ENCODE measurements at regions not wholly inside any gene's neighbourhood (a gene's known extent, or its start where the extent isn't known, plus 50 kb on each side); places are given as distances from the start of the nearest gene placed in this dataset.

- intact Hi-C loops (cut with micrococcal nuclease; ENCODE audit: unreplicated experiment), result no loop called here
- CTCF ChIA-PET, result no interaction called here
- POLR2A ChIA-PET, result no interaction called here
- Histone ChIP-seq H3K4me1 (ENCODE audit: control insufficient read depth, insufficient read depth, low read length) (no peaks in the 10 kb centered on the region), H3K27me3 (ENCODE audit: control insufficient read depth, insufficient read depth, low read length) (no peaks in the 10 kb centered on the region), H3K36me3 (ENCODE audit: control insufficient read depth, insufficient read depth, low read length) (no peaks in the 10 kb centered on the region), H3K9me3 (ENCODE audit: control insufficient read depth, insufficient read depth, low read depth, low read length) (no peaks in the 10 kb centered on the region), H3K4me3 (ENCODE audit: low read depth in 2 of 2, low read length in 2 of 2) (no peak overlapping the region), H3K27ac (ENCODE audit: low read length) (no peak overlapping the region)
- in situ Hi-C loops (cut with HindIII; ENCODE audit: low pct_unique_long_range_greater_than_20kb, low sequenced_read_pairs), result no loop called here
- ATAC-seq (no peak), DNase-seq (ENCODE audit: low read depth, low spot score) (no peak)
- TF ChIP-seq SIN3A (IDR thresholded peaks at IDR 0.05; ENCODE audit: borderline replicate concordance, insufficient read depth, low read depth, low read length) (no peak), TCF7L2 (IDR thresholded peaks at IDR 0.05; ENCODE audit: low read depth, low read length) (no peak), CTCF (IDR thresholded peaks at IDR 0.05) (no peak)
- BruUV-seq (replicated peaks), result no TSS peak
These were observed 486.5 kb downstream of the TDRD15 start for GRCh38 chr2:21610304-21610703.

- ATAC-seq, result no peak
- no peaks in the 10 kb centered on the region for H3K9me3 ChIP-seq (ENCODE audit: control insufficient read depth, insufficient read depth, low read depth, low read length)
- intact Hi-C loops (cut with micrococcal nuclease; ENCODE audit: unreplicated experiment), result no loop called here
- H3K4me1 ChIP-seq (ENCODE audit: control insufficient read depth, insufficient read depth, low read length), result no peaks in the 10 kb centered on the region
- no peak overlapping the region for H3K27ac ChIP-seq (ENCODE audit: low read length)
- ChIA-PET POLR2A (no interaction called here), CTCF (no interaction called here)
- DNase-seq (ENCODE audit: low read depth, low spot score), result no peak
- no peaks in the 10 kb centered on the region for H3K36me3 ChIP-seq (ENCODE audit: control insufficient read depth, insufficient read depth, low read length)
- no TSS peak for BruUV-seq (replicated peaks)
- H3K27me3 ChIP-seq (ENCODE audit: control insufficient read depth, insufficient read depth, low read length), result no peaks in the 10 kb centered on the region
- in situ Hi-C loops (cut with HindIII; ENCODE audit: low pct_unique_long_range_greater_than_20kb, low sequenced_read_pairs), result no loop called here
- H3K4me3 ChIP-seq (ENCODE audit: low read depth in 2 of 2, low read length in 2 of 2), result no peak overlapping the region
- TF ChIP-seq POLR2AphosphoS5 (IDR thresholded peaks at IDR 0.05; ENCODE audit: low read depth, low read length) (no peak), CTCF (IDR thresholded peaks at IDR 0.05) (no peak), TCF7L2 (IDR thresholded peaks at IDR 0.05; ENCODE audit: low read depth, low read length) (no peak), SIN3A (IDR thresholded peaks at IDR 0.05; ENCODE audit: borderline replicate concordance, insufficient read depth, low read depth, low read length) (no peak)
- TF ChIP-seq, protein P1, sequence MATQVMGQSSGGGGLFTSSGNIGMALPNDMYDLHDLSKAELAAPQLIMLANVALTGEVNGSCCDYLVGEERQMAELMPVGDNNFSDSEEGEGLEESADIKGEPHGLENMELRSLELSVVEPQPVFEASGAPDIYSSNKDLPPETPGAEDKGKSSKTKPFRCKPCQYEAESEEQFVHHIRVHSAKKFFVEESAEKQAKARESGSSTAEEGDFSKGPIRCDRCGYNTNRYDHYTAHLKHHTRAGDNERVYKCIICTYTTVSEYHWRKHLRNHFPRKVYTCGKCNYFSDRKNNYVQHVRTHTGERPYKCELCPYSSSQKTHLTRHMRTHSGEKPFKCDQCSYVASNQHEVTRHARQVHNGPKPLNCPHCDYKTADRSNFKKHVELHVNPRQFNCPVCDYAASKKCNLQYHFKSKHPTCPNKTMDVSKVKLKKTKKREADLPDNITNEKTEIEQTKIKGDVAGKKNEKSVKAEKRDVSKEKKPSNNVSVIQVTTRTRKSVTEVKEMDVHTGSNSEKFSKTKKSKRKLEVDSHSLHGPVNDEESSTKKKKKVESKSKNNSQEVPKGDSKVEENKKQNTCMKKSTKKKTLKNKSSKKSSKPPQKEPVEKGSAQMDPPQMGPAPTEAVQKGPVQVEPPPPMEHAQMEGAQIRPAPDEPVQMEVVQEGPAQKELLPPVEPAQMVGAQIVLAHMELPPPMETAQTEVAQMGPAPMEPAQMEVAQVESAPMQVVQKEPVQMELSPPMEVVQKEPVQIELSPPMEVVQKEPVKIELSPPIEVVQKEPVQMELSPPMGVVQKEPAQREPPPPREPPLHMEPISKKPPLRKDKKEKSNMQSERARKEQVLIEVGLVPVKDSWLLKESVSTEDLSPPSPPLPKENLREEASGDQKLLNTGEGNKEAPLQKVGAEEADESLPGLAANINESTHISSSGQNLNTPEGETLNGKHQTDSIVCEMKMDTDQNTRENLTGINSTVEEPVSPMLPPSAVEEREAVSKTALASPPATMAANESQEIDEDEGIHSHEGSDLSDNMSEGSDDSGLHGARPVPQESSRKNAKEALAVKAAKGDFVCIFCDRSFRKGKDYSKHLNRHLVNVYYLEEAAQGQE (IDR thresholded peaks at IDR 0.05; ENCODE audit: insufficient read depth in 1 of 2, low read depth in 2 of 2, low read length in 1 of 2), result no peak
These were observed 494.2 kb downstream of the TDRD15 start for GRCh38 chr2:21617885-21618434.

Data from Panc1 (cell line).